CD4-positive, alpha-beta T cell (primary cell): ENCODE measurements at regions not wholly inside any gene's neighbourhood (a gene's known extent, or its start where the extent isn't known, plus 50 kb on each side); places are given as distances from the start of the nearest gene placed in this dataset.

Source experiments
- ATAC-seq: fragments of 200-7000 bp; cut with Tn5 transposase; one replicate; pipeline ENCODE4 v1.10.0; 2022; ENCODE audit warnings: mild to moderate bottlenecking; ENCODE audit not compliant: poor library complexity
- CTCF ChIA-PET: fragments of 350-600 bp; sonication (Branson Sonifier 250); formaldehyde crosslinking; loops from one replicate; lab custom pipeline; 2021; ENCODE audit warnings: antibody characterized with exemption, inconsistent platforms; lab: Charles Lee
- POLR2A ChIA-PET: fragments of 350-600 bp; sonication (Branson Sonifier 250); formaldehyde crosslinking; loops from one replicate; lab custom pipeline; 2021; ENCODE audit warnings: antibody characterized with exemption, inconsistent platforms; lab: Charles Lee
- DNase-seq, 14 experiments: peaks; one replicate each; pipeline ENCODE4 v3.0.0-alpha.2; 2013 to 2020; ENCODE audit warnings: mixed read lengths in 2 of 14
- H3K27ac ChIP-seq, 2 donors: one replicate each; pipeline versions ENCODE4 v1.5.1 to v1.7.0; 2013; ENCODE audit warnings: low read length in 2 of 2, low read depth in 1 of 2, mild to moderate bottlenecking in 1 of 2
- H3K27me3 ChIP-seq, 2 experiments: 1 replicate in 1 of 2; 2 replicates in 1 of 2; pipeline versions ENCODE4 v1.6.1 to v1.7.0; 2013; ENCODE audit warnings: low read length in 2 of 2, control low read depth in 1 of 2, mild to moderate bottlenecking in 1 of 2, moderate library complexity in 1 of 2; ENCODE audit not compliant: insufficient read depth in 2 of 2, control insufficient read depth in 1 of 2
- H3K36me3 ChIP-seq: one replicate; pipeline ENCODE4 v1.6.1; 2013; ENCODE audit warnings: low read length, control low read depth; ENCODE audit not compliant: insufficient read depth
- H3K4me1 ChIP-seq: one replicate; pipeline ENCODE4 v1.6.1; 2013; ENCODE audit warnings: low read length, control low read depth; ENCODE audit not compliant: insufficient read depth
- H3K4me3 ChIP-seq: one replicate; pipeline ENCODE4 v1.5.1; 2013; ENCODE audit warnings: mild to moderate bottlenecking, low read length, moderate library complexity
- H3K9me3 ChIP-seq, 2 experiments: 1 replicate in 1 of 2; 2 replicates in 1 of 2; pipeline versions ENCODE4 v1.6.1 to v1.7.0; 2013; ENCODE audit warnings: low read length in 2 of 2, mild to moderate bottlenecking in 2 of 2, control low read depth in 1 of 2, moderate library complexity in 1 of 2; ENCODE audit not compliant: control insufficient read depth in 1 of 2, insufficient read depth in 1 of 2
- H3K27ac Mint-ChIP-seq: one replicate; pipeline ENCODE4 v1.8.0; 2020; ENCODE audit warnings: mixed read lengths
- H3K27me3 Mint-ChIP-seq: one replicate; pipeline ENCODE4 v1.8.0; 2021; ENCODE audit warnings: mixed read lengths
- H3K36me3 Mint-ChIP-seq: one replicate; pipeline ENCODE4 v1.8.0; 2021; ENCODE audit warnings: low read depth, mixed read lengths
- H3K4me1 Mint-ChIP-seq: one replicate; pipeline ENCODE4 v1.8.0; 2021; ENCODE audit warnings: low read depth, mixed read lengths
- H3K4me3 Mint-ChIP-seq: one replicate; pipeline ENCODE4 v1.8.0; 2020; ENCODE audit warnings: mild to moderate bottlenecking, mixed read lengths
- H3K9me3 Mint-ChIP-seq: one replicate; pipeline ENCODE4 v1.8.0; 2020; ENCODE audit warnings: mixed read lengths
- CTCF ChIP-seq: fragments of 200-600 bp; IDR thresholded peaks from one replicate; pipeline ENCODE4 v1.8.0; 2022; ENCODE audit warnings: antibody characterized with exemption, mild to moderate bottlenecking
- intact Hi-C, 2 experiments: fragments of 100-400 bp; cut with DNase I in 1 of 2; cut with micrococcal nuclease in 1 of 2; formaldehyde crosslinking; loops; one replicate each; pipeline versions ENCODE4 v1.15.1 to v1.9.0; 2023 to 2025; cut with DNase I, micrococcal nuclease

DNA sequence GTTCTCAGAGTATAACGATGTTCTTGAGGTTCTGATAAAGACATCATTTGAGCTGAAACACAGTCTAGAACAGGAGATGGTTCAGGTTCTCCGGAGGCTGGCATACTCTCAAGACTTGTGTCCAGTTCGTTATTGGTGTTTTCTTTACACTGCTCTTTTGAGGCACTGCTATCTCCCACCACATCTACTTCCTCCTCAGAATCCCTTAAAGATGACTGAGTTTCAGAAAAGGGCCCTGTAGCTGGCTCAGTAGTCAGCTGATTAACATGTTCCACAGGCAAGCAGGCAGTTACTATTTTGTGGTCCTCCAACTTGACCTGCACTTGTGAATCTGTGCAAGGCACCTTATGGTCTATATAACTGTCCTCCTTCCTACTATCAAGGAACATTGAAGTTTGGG is 50.2 kb downstream of the ZZZ3 start:
- no peaks in the 10 kb centered on the region for H3K27me3 ChIP-seq
- Mint-ChIP-seq H3K4me3 (no peak overlapping the region), H3K36me3 (peaks cover 82% of the 10 kb centered on the region), H3K4me1 (peaks cover 9% of the 10 kb centered on the region), H3K9me3 (no peaks in the 10 kb centered on the region), H3K27ac (no peak overlapping the region), H3K27me3 (no peaks in the 10 kb centered on the region)
- POLR2A ChIA-PET, result no interaction called here
- DNase-seq, result no peak
- no peaks in the 10 kb centered on the region for H3K4me1 ChIP-seq
- intact Hi-C loops, result no loop called here
- no peaks in the 10 kb centered on the region for H3K9me3 ChIP-seq
- ATAC-seq, result no peak
- no peak for TF ChIP-seq CTCF
- CTCF ChIA-PET, result no interaction called here
- H3K27ac ChIP-seq, result no peak overlapping the region
- H3K4me3 ChIP-seq, result no peak overlapping the region
- H3K36me3 ChIP-seq, result peaks cover 49% of the 10 kb centered on the region

GRCh38 chr1:77631751-77632150 is 50.7 kb downstream of the ZZZ3 start:
- no peak for TF ChIP-seq CTCF
- POLR2A ChIA-PET, result no interaction called here
- DNase-seq, result no peak
- H3K27ac ChIP-seq, result no peak overlapping the region
- H3K36me3 Mint-ChIP-seq, result peaks cover 82% of the 10 kb centered on the region
- intact Hi-C loops, result no loop called here
- H3K9me3 ChIP-seq, result no peaks in the 10 kb centered on the region
- no peaks in the 10 kb centered on the region for H3K27me3 Mint-ChIP-seq
- no peaks in the 10 kb centered on the region for H3K9me3 Mint-ChIP-seq
- H3K4me1 ChIP-seq, result no peaks in the 10 kb centered on the region
- CTCF ChIA-PET, result no interaction called here
- H3K4me1 Mint-ChIP-seq, result peaks cover 9% of the 10 kb centered on the region
- no peaks in the 10 kb centered on the region for H3K27me3 ChIP-seq
- peaks cover 45% of the 10 kb centered on the region for H3K36me3 ChIP-seq
- no peak overlapping the region for H3K4me3 Mint-ChIP-seq
- no peak for ATAC-seq
- H3K4me3 ChIP-seq, result no peak overlapping the region
- H3K27ac Mint-ChIP-seq, result no peak overlapping the region

GRCh38 chr1:77631302-77631701 is 51.2 kb downstream of the ZZZ3 start:
- no peaks in the 10 kb centered on the region for H3K27me3 ChIP-seq
- no peaks in the 10 kb centered on the region for H3K27me3 Mint-ChIP-seq
- H3K27ac Mint-ChIP-seq, result no peak overlapping the region
- no peak overlapping the region for H3K4me3 ChIP-seq
- DNase-seq (no peak), ATAC-seq (no peak)
- intact Hi-C loops, result no loop called here
- H3K4me1 Mint-ChIP-seq, result peaks cover 9% of the 10 kb centered on the region
- no peaks in the 10 kb centered on the region for H3K4me1 ChIP-seq
- H3K9me3 ChIP-seq, result no peaks in the 10 kb centered on the region
- CTCF ChIA-PET, result no interaction called here
- peaks cover 87% of the 10 kb centered on the region for H3K36me3 Mint-ChIP-seq
- H3K36me3 ChIP-seq, result peaks cover 40% of the 10 kb centered on the region
- H3K27ac ChIP-seq, result no peak overlapping the region
- no peaks in the 10 kb centered on the region for H3K9me3 Mint-ChIP-seq
- TF ChIP-seq CTCF, result no peak
- H3K4me3 Mint-ChIP-seq, result no peak overlapping the region
- POLR2A ChIA-PET, result no interaction called here
